ENCODE measurements at regions not wholly inside any gene's neighbourhood (a gene's known extent, or its start where the extent isn't known, plus 50 kb on each side); places are given as distances from the start of the nearest gene placed in this dataset.

- no peak overlapping the region for H3K4me3 ChIP-seq (ENCODE audit: low read depth, low read length, poor library complexity, severe bottlenecking)
- H3K27ac ChIP-seq (ENCODE audit: low read depth, low read length, poor library complexity, severe bottlenecking), result no peak overlapping the region
- no peaks in the 10 kb centered on the region for H4K20me1 ChIP-seq (ENCODE audit: insufficient read depth, low read length)
- no peak for DNase-seq (ENCODE audit: low spot score)
- no peaks in the 10 kb centered on the region for H3K4me1 ChIP-seq (ENCODE audit: insufficient read depth, low read length, poor library complexity, severe bottlenecking)
- H3K36me3 ChIP-seq (ENCODE audit: insufficient read depth, low read length), result no peaks in the 10 kb centered on the region
- no peaks in the 10 kb centered on the region for H3K9me2 ChIP-seq (ENCODE audit: insufficient read depth, low read length)
- H2AFZ ChIP-seq (ENCODE audit: low read length), result no peak overlapping the region
- H3K9me3 ChIP-seq (ENCODE audit: low read length), result no peaks in the 10 kb centered on the region
- ChIA-PET POLR2A (interaction anchor here (0.7 kb wide), 1 partner anchor 1977 kb away, joined by 3 read pairs; no protein-coding TSS in a partner anchor), CTCF (ENCODE audit: unreplicated experiment) (no interaction called here)
- no TSS peak for BruUV-seq (replicated peaks)
- no peak for TF ChIP-seq CTCF (conservative IDR thresholded peaks at IDR 0.05; ENCODE audit: low read length)
- no peak for TF ChIP-seq EZH2phosphoT487 (IDR thresholded peaks at IDR 0.05; ENCODE audit: borderline replicate concordance, low read depth, low read length)
- intact Hi-C loops (cut with micrococcal nuclease; ENCODE audit: unreplicated experiment), result no loop called here
- no peaks in the 10 kb centered on the region for H3K79me2 ChIP-seq (ENCODE audit: insufficient read depth, low read depth, low read length)
- H3K4me2 ChIP-seq (ENCODE audit: low read length), result no peak overlapping the region
These were observed 94.5 kb upstream of the CARD11 start for GRCh38 chr7:3138206-3138605.

- H3K79me2 ChIP-seq (ENCODE audit: insufficient read depth, low read depth, low read length), result no peaks in the 10 kb centered on the region
- TF ChIP-seq CTCF (conservative IDR thresholded peaks at IDR 0.05; ENCODE audit: low read length), result no peak
- TF ChIP-seq EZH2phosphoT487 (IDR thresholded peaks at IDR 0.05; ENCODE audit: borderline replicate concordance, low read depth, low read length), result no peak
- H3K4me3 ChIP-seq (ENCODE audit: low read depth, low read length, poor library complexity, severe bottlenecking), result no peak overlapping the region
- H3K9me3 ChIP-seq (ENCODE audit: low read length), result no peaks in the 10 kb centered on the region
- no peaks in the 10 kb centered on the region for H3K36me3 ChIP-seq (ENCODE audit: insufficient read depth, low read length)
- POLR2A ChIA-PET, result interaction anchor here (0.7 kb wide), 1 partner anchor 1977 kb away, joined by 3 read pairs; no protein-coding TSS in a partner anchor
- H3K9me2 ChIP-seq (ENCODE audit: insufficient read depth, low read length), result no peaks in the 10 kb centered on the region
- H3K4me2 ChIP-seq (ENCODE audit: low read length), result no peak overlapping the region
- H3K4me1 ChIP-seq (ENCODE audit: insufficient read depth, low read length, poor library complexity, severe bottlenecking), result no peaks in the 10 kb centered on the region
- no peak overlapping the region for H3K27ac ChIP-seq (ENCODE audit: low read depth, low read length, poor library complexity, severe bottlenecking)
- H4K20me1 ChIP-seq (ENCODE audit: insufficient read depth, low read length), result no peaks in the 10 kb centered on the region
- CTCF ChIA-PET (ENCODE audit: unreplicated experiment), result no interaction called here
- H2AFZ ChIP-seq (ENCODE audit: low read length), result no peak overlapping the region
- BruUV-seq (replicated peaks), result no TSS peak
- intact Hi-C loops (cut with micrococcal nuclease; ENCODE audit: unreplicated experiment), result no loop called here
- DNase-seq (ENCODE audit: low spot score), result no peak
These were observed 95.3 kb upstream of the CARD11 start for GRCh38 chr7:3138997-3139396.

GRCh38 chr7:3140834-3141233 lies 97.2 kb upstream of the CARD11 start:
- Histone ChIP-seq H2AFZ (ENCODE audit: low read length) (no peak overlapping the region), H3K4me3 (ENCODE audit: low read depth, low read length, poor library complexity, severe bottlenecking) (no peak overlapping the region), H4K20me1 (ENCODE audit: insufficient read depth, low read length) (no peaks in the 10 kb centered on the region), H3K4me2 (ENCODE audit: low read length) (no peak overlapping the region), H3K9me3 (ENCODE audit: low read length) (no peaks in the 10 kb centered on the region), H3K9me2 (ENCODE audit: insufficient read depth, low read length) (no peaks in the 10 kb centered on the region), H3K4me1 (ENCODE audit: insufficient read depth, low read length, poor library complexity, severe bottlenecking) (no peaks in the 10 kb centered on the region), H3K36me3 (ENCODE audit: insufficient read depth, low read length) (no peaks in the 10 kb centered on the region), H3K79me2 (ENCODE audit: insufficient read depth, low read depth, low read length) (no peaks in the 10 kb centered on the region), H3K27ac (ENCODE audit: low read depth, low read length, poor library complexity, severe bottlenecking) (no peak overlapping the region)
- no TSS peak for BruUV-seq (replicated peaks)
- DNase-seq (ENCODE audit: low spot score), result no peak
- ChIA-PET CTCF (ENCODE audit: unreplicated experiment) (no interaction called here), POLR2A (interaction anchor here (0.6 kb wide), 2 partner anchors 24 to 1261 kb away, joined by 3 to 4 read pairs; no protein-coding TSS in a partner anchor)
- TF ChIP-seq EZH2phosphoT487 (IDR thresholded peaks at IDR 0.05; ENCODE audit: borderline replicate concordance, low read depth, low read length) (no peak), CTCF (conservative IDR thresholded peaks at IDR 0.05; ENCODE audit: low read length) (no peak)
- intact Hi-C loops (cut with micrococcal nuclease; ENCODE audit: unreplicated experiment), result no loop called here
